ENCODE measurements at regions not wholly inside any gene's neighbourhood (a gene's known extent, or its start where the extent isn't known, plus 50 kb on each side); places are given as distances from the start of the nearest gene placed in this dataset.

DNA sequence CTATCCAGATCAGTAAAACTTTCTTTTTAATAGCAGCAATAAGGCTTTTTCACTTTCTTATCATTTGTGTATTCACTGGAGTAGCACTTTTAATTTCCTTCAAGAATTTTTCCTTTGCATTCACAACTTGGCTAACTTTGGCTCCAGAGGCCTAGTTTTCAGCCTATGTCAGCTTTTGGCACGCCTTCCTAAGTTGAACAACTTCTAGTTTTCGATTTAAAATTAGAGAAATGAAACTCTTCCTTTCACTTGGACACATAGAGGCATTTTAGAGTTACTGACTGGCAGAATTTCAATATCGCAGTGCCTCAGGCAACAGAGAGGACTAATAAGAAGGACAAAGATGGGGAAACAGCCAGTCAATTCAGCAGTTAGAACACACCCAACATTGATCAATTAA, 577.4 kb downstream of the DSC3 start:
- no peak for DNase-seq (ENCODE audit: low spot score)

GRCh38 chr18:30457156-30457555, 585.4 kb downstream of the DSC3 start:
- H3K36me3 ChIP-seq (replicated peaks; ENCODE audit: insufficient read depth, low read depth) = no peaks in the 10 kb centered on the region
- H3K4me1 ChIP-seq (ENCODE audit: insufficient read depth) = no peaks in the 10 kb centered on the region
- H3K27ac ChIP-seq = no peak overlapping the region
- no peaks in the 10 kb centered on the region for H3K9me2 ChIP-seq (replicated peaks; ENCODE audit: insufficient read depth)
- WGBS (ENCODE audit: low lambda C conversion rate, missing lambda C conversion rate) = 84% methylated on average over 1 of the region's 1 CpG
- no peaks in the 10 kb centered on the region for H4K20me1 ChIP-seq (ENCODE audit: insufficient read depth, poor library complexity, severe bottlenecking)
- H3K4me3 ChIP-seq = no peak overlapping the region
- TF ChIP-seq EZH2 (IDR thresholded peaks at IDR 0.05; ENCODE audit: borderline replicate concordance) (no peak), EZH2phosphoT487 (IDR thresholded peaks at IDR 0.05; ENCODE audit: low read depth, severe bottlenecking, unreplicated experiment) (no peak)
- TF ChIP-seq, protein P1, sequence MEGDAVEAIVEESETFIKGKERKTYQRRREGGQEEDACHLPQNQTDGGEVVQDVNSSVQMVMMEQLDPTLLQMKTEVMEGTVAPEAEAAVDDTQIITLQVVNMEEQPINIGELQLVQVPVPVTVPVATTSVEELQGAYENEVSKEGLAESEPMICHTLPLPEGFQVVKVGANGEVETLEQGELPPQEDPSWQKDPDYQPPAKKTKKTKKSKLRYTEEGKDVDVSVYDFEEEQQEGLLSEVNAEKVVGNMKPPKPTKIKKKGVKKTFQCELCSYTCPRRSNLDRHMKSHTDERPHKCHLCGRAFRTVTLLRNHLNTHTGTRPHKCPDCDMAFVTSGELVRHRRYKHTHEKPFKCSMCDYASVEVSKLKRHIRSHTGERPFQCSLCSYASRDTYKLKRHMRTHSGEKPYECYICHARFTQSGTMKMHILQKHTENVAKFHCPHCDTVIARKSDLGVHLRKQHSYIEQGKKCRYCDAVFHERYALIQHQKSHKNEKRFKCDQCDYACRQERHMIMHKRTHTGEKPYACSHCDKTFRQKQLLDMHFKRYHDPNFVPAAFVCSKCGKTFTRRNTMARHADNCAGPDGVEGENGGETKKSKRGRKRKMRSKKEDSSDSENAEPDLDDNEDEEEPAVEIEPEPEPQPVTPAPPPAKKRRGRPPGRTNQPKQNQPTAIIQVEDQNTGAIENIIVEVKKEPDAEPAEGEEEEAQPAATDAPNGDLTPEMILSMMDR (IDR thresholded peaks at IDR 0.05; ENCODE audit: poor library complexity) = no peak
- no peaks in the 10 kb centered on the region for H3K27me3 ChIP-seq
- no peaks in the 10 kb centered on the region for H3K9me3 ChIP-seq (ENCODE audit: low read depth)
- H3K79me2 ChIP-seq = no peaks in the 10 kb centered on the region
- DNase-seq (ENCODE audit: low spot score) = no peak
- H2AFZ ChIP-seq = no peak overlapping the region
- no peak overlapping the region for H3K4me2 ChIP-seq

More for the DNA sequence above, 577.4 kb downstream of the DSC3 start:
- Histone ChIP-seq H3K27me3 (no peaks in the 10 kb centered on the region), H4K20me1 (ENCODE audit: insufficient read depth, poor library complexity, severe bottlenecking) (no peaks in the 10 kb centered on the region), H3K9me2 (replicated peaks; ENCODE audit: insufficient read depth) (no peaks in the 10 kb centered on the region), H3K79me2 (no peaks in the 10 kb centered on the region), H3K9me3 (ENCODE audit: low read depth) (no peaks in the 10 kb centered on the region), H3K4me2 (no peak overlapping the region), H3K36me3 (replicated peaks; ENCODE audit: insufficient read depth, low read depth) (no peaks in the 10 kb centered on the region), H3K4me3 (no peak overlapping the region), H3K4me1 (ENCODE audit: insufficient read depth) (no peaks in the 10 kb centered on the region), H3K27ac (no peak overlapping the region), H2AFZ (no peak overlapping the region)
- TF ChIP-seq, protein P1 (IDR thresholded peaks at IDR 0.05; ENCODE audit: poor library complexity) = no peak
- TF ChIP-seq EZH2 (IDR thresholded peaks at IDR 0.05; ENCODE audit: borderline replicate concordance) = no peak
- no peak for TF ChIP-seq EZH2phosphoT487 (IDR thresholded peaks at IDR 0.05; ENCODE audit: low read depth, severe bottlenecking, unreplicated experiment)
- 92% methylated on average over 3 of the region's 3 CpGs for WGBS (ENCODE audit: low lambda C conversion rate, missing lambda C conversion rate)

DNA sequence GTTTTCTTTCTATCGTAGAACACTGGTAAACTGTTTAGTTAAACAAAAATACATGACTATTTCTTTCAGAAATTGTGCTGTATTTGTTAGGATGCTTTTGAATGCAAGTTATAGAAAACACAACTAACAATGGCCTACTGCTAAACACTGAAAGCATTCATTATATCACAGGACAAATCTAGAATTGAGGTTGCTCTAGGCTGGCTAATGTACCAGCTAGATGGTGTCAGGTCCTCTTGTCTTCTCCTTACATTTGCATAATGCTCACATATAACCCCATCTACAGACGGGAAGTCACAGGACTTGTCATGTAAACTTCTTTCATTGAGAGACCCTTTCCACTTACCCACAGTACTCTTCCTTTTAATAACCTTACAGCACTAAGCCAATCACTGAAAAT, 586.8 kb downstream of the DSC3 start:
- H3K27me3 ChIP-seq = no peaks in the 10 kb centered on the region
- WGBS (ENCODE audit: low lambda C conversion rate, missing lambda C conversion rate) = 85% methylated on average over 2 of the region's 2 CpGs
- no peak overlapping the region for H3K4me2 ChIP-seq
- no peaks in the 10 kb centered on the region for H4K20me1 ChIP-seq (ENCODE audit: insufficient read depth, poor library complexity, severe bottlenecking)
- H3K4me3 ChIP-seq = no peak overlapping the region
- no peak overlapping the region for H2AFZ ChIP-seq
- H3K27ac ChIP-seq = no peak overlapping the region
- H3K9me3 ChIP-seq (ENCODE audit: low read depth) = no peaks in the 10 kb centered on the region
- DNase-seq (ENCODE audit: low spot score) = no peak
- H3K36me3 ChIP-seq (replicated peaks; ENCODE audit: insufficient read depth, low read depth) = no peaks in the 10 kb centered on the region
- no peaks in the 10 kb centered on the region for H3K79me2 ChIP-seq
- no peaks in the 10 kb centered on the region for H3K4me1 ChIP-seq (ENCODE audit: insufficient read depth)
- no peaks in the 10 kb centered on the region for H3K9me2 ChIP-seq (replicated peaks; ENCODE audit: insufficient read depth)
- no peak for TF ChIP-seq EZH2 (IDR thresholded peaks at IDR 0.05; ENCODE audit: borderline replicate concordance)
- TF ChIP-seq EZH2phosphoT487 (IDR thresholded peaks at IDR 0.05; ENCODE audit: low read depth, severe bottlenecking, unreplicated experiment) = no peak
- TF ChIP-seq, protein P1 (IDR thresholded peaks at IDR 0.05; ENCODE audit: poor library complexity) = no peak

DNA sequence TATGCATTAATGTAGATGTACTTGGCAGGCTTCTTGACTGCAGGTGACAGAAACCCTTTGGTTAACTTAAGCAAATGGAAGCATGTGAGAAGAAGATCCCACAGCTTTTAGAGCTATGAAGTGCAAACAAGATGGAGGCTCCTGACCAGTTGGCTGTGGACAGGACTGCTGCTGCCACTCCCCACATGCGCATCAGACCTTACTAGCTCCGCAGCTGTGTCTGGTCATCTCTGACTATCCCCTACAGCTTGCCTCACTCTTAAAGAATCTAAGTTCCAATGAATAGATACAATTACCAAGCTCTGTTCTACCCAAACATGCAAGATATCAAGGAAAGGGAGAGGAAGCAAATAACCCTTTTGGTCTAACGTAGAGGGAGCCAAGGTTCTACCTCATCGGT, 587.6 kb downstream of the DSC3 start:
- Histone ChIP-seq H3K9me2 (replicated peaks; ENCODE audit: insufficient read depth) (no peaks in the 10 kb centered on the region), H3K36me3 (replicated peaks; ENCODE audit: insufficient read depth, low read depth) (no peaks in the 10 kb centered on the region), H3K27ac (no peak overlapping the region), H3K4me1 (ENCODE audit: insufficient read depth) (no peaks in the 10 kb centered on the region), H3K27me3 (no peaks in the 10 kb centered on the region), H3K4me2 (no peak overlapping the region), H4K20me1 (ENCODE audit: insufficient read depth, poor library complexity, severe bottlenecking) (no peaks in the 10 kb centered on the region), H3K79me2 (no peaks in the 10 kb centered on the region), H3K9me3 (ENCODE audit: low read depth) (no peaks in the 10 kb centered on the region), H2AFZ (no peak overlapping the region), H3K4me3 (no peak overlapping the region)
- WGBS (ENCODE audit: low lambda C conversion rate, missing lambda C conversion rate) = 91% methylated on average over 4 of the region's 4 CpGs
- TF ChIP-seq, protein P1 (IDR thresholded peaks at IDR 0.05; ENCODE audit: poor library complexity) = no peak
- TF ChIP-seq EZH2 (IDR thresholded peaks at IDR 0.05; ENCODE audit: borderline replicate concordance) (no peak), EZH2phosphoT487 (IDR thresholded peaks at IDR 0.05; ENCODE audit: low read depth, severe bottlenecking, unreplicated experiment) (no peak)
- DNase-seq (ENCODE audit: low spot score) = no peak

Measured in hepatocyte (in vitro differentiated cells).